ENCODE measurements at regions not wholly inside any gene's neighbourhood (a gene's known extent, or its start where the extent isn't known, plus 50 kb on each side); places are given as distances from the start of the nearest gene placed in this dataset.

DNA sequence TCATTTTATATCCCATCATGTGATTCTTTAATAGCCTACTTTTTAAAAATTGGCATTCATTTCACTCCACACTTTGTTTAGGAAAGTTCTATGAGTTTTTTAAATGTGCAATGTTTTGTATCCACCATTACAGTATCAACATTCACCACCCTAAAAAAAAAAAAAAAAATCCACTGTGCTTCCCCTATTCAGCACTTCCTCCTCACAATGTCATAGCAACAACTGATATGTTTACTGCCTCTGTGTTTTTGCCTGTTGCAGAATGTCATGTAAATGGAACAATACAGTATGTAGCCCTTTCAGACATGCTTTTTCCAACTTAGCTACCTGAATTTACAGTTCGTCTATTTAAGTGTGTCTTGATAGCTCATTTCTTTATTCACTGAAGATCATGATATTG lies 754.2 kb downstream of the FAM181B start:
- TF ChIP-seq, protein P1, sequence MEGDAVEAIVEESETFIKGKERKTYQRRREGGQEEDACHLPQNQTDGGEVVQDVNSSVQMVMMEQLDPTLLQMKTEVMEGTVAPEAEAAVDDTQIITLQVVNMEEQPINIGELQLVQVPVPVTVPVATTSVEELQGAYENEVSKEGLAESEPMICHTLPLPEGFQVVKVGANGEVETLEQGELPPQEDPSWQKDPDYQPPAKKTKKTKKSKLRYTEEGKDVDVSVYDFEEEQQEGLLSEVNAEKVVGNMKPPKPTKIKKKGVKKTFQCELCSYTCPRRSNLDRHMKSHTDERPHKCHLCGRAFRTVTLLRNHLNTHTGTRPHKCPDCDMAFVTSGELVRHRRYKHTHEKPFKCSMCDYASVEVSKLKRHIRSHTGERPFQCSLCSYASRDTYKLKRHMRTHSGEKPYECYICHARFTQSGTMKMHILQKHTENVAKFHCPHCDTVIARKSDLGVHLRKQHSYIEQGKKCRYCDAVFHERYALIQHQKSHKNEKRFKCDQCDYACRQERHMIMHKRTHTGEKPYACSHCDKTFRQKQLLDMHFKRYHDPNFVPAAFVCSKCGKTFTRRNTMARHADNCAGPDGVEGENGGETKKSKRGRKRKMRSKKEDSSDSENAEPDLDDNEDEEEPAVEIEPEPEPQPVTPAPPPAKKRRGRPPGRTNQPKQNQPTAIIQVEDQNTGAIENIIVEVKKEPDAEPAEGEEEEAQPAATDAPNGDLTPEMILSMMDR (IDR thresholded peaks at IDR 0.05): no peak
- TF ChIP-seq POLR2A (IDR thresholded peaks at IDR 0.05): no peak

Data from adrenal gland (tissue), 5 donors.